ENCODE measurements at regions not wholly inside any gene's neighbourhood (a gene's known extent, or its start where the extent isn't known, plus 50 kb on each side); places are given as distances from the start of the nearest gene placed in this dataset.

DNA sequence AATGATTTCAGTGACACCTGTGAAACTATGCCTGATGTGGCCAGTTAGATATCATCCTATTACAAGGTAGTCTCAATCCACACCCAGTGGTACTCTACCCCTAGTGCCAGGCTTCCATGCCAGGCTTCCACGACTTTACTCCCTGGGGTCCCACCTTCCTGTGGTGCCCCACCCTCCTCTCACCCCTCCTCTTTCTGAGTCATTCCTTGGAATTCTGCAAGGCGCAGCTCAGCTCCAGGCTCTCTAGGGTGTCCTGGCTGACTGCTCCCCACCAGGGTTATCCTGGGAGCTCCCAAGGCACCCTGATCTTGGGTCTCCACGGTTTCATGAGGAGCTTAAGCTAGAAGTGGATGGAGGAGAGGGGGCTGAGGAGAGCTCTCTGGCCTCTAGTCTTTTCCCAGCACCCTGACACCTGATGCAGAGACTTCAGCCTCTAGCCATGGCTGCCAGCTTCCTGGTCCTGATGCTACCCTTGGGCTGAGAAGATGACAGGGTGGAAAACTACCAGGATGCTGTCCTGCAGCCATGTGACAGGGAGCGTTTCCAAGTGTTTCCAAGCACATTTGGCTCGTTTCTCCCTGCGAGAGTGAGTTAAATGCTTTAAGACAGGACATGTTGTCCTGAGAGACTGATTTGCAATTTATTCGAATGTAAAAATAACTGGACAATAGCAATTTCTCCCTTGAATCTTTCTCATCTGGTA is 1461.2 kb downstream of the TBC1D22A start:
- no peak for TF ChIP-seq POLR2A (IDR thresholded peaks at IDR 0.05; ENCODE audit: low read depth, low read length)
- no peak for TF ChIP-seq POLR2AphosphoS5 (IDR thresholded peaks at IDR 0.05; ENCODE audit: low read depth, low read length)
- no peak for TF ChIP-seq POU2F2 (IDR thresholded peaks at IDR 0.05; ENCODE audit: low read depth, low read length)
- no peak for TF ChIP-seq TAF1 (IDR thresholded peaks at IDR 0.05; ENCODE audit: low read depth, low read length)
- no peak for TF ChIP-seq PAX5 (IDR thresholded peaks at IDR 0.05; ENCODE audit: insufficient read depth, low read length, severe bottlenecking)

Data from GM12891 (cell line).